GM23248 (cell line): ENCODE measurements at regions not wholly inside any gene's neighbourhood (a gene's known extent, or its start where the extent isn't known, plus 50 kb on each side); places are given as distances from the start of the nearest gene placed in this dataset.

Source experiments
- EZH2 ChIP-seq: fragments of 200-600 bp; sonication (generic); IDR thresholded peaks from 2 replicates; pipeline ENCODE4 v1.6.1; 2018; ENCODE audit warnings: antibody characterized with exemption, mild to moderate bottlenecking; ENCODE audit not compliant: insufficient read depth, poor library complexity, severe bottlenecking
- EZH2phosphoT487 ChIP-seq: fragments of 200-600 bp; sonication (generic); IDR thresholded peaks from 2 replicates; pipeline ENCODE4 v1.6.1; 2018; ENCODE audit warnings: antibody characterized with exemption, moderate library complexity, mild to moderate bottlenecking, low read depth; ENCODE audit not compliant: insufficient read depth

GRCh38 chr15:81955382-81956062 lies 90.3 kb downstream of the MEX3B start:
- no peak for TF ChIP-seq EZH2
- no peak for TF ChIP-seq EZH2phosphoT487
